Prostate gland (tissue), 2 donors: ENCODE measurements at regions not wholly inside any gene's neighbourhood (a gene's known extent, or its start where the extent isn't known, plus 50 kb on each side); places are given as distances from the start of the nearest gene placed in this dataset.

Experiments used
- POLR2A ChIP-seq: fragments of 450-650 bp; IDR thresholded peaks from one replicate; pipeline ENCODE4 v1.6.1; 2016; ENCODE audit warnings: antibody characterized with exemption, mild to moderate bottlenecking
- POLR2AphosphoS5 ChIP-seq: sonication (generic); formaldehyde crosslinking; IDR thresholded peaks from one replicate; pipeline ENCODE4 v1.6.1; 2017; ENCODE audit warnings: antibody characterized with exemption
- TF ChIP-seq, protein P1 (sequence below), 4 experiments: fragments of 200-600 bp in 2 of 4; fragments of 450-650 bp in 2 of 4; sonication (generic) in 2 of 4; IDR thresholded peaks; 1 replicate in 3 of 4; 2 replicates in 1 of 4; pipeline ENCODE4 v1.5.1; 2016 to 2019; ENCODE audit warnings: antibody characterized with exemption in 4 of 4, mild to moderate bottlenecking in 2 of 4, moderate library complexity in 2 of 4

DNA sequence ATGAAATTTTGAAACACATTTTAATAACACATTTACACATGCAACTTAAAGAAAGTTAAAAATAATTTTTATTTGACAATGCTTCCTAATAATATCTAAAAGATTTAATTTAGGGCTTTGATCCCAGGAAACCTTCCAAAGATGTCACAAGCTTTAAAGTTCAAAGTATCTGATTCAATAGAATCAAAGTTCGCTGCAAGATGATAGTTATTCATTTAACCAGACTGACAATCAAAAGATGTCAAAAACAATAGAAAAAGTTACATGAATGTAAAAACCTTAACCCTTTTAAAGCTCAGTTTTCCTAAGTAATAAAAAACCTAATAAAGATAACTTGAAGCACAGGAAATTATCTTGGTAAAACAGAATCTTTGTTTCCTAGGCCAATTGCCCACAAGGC is 67.7 kb downstream of the SDR9C7 start:
- TF ChIP-seq POLR2AphosphoS5 (no peak), POLR2A (no peak)
- TF ChIP-seq, protein P1, sequence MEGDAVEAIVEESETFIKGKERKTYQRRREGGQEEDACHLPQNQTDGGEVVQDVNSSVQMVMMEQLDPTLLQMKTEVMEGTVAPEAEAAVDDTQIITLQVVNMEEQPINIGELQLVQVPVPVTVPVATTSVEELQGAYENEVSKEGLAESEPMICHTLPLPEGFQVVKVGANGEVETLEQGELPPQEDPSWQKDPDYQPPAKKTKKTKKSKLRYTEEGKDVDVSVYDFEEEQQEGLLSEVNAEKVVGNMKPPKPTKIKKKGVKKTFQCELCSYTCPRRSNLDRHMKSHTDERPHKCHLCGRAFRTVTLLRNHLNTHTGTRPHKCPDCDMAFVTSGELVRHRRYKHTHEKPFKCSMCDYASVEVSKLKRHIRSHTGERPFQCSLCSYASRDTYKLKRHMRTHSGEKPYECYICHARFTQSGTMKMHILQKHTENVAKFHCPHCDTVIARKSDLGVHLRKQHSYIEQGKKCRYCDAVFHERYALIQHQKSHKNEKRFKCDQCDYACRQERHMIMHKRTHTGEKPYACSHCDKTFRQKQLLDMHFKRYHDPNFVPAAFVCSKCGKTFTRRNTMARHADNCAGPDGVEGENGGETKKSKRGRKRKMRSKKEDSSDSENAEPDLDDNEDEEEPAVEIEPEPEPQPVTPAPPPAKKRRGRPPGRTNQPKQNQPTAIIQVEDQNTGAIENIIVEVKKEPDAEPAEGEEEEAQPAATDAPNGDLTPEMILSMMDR (IDR thresholded peaks at IDR 0.05), result no peak
